ENCODE measurements at regions not wholly inside any gene's neighbourhood (a gene's known extent, or its start where the extent isn't known, plus 50 kb on each side); places are given as distances from the start of the nearest gene placed in this dataset.
"Not testable (repeated sequence)": the region's sequence is repeated elsewhere in the genome, so short reads cannot be mapped to it uniquely, and the experiment has no call there.

GRCh38 chr3:80733522-80734176, 965.9 kb upstream of the ROBO1 start:
- Histone ChIP-seq H3K36me3 (no peaks in the 10 kb centered on the region), H3K4me3 (no peak overlapping the region), H3K4me1 (no peaks in the 10 kb centered on the region), H3K27me3 (no peaks in the 10 kb centered on the region), H3K9me3 (no peaks in the 10 kb centered on the region), H3K27ac (no peak overlapping the region)
- 8 to 26% methylated on average over 5 of the region's 5 CpGs for WGBS, 2 donors
- no peak for DNase-seq
- intact Hi-C loops (cut with DNase I): no loop called here
- TF ChIP-seq, protein P1, sequence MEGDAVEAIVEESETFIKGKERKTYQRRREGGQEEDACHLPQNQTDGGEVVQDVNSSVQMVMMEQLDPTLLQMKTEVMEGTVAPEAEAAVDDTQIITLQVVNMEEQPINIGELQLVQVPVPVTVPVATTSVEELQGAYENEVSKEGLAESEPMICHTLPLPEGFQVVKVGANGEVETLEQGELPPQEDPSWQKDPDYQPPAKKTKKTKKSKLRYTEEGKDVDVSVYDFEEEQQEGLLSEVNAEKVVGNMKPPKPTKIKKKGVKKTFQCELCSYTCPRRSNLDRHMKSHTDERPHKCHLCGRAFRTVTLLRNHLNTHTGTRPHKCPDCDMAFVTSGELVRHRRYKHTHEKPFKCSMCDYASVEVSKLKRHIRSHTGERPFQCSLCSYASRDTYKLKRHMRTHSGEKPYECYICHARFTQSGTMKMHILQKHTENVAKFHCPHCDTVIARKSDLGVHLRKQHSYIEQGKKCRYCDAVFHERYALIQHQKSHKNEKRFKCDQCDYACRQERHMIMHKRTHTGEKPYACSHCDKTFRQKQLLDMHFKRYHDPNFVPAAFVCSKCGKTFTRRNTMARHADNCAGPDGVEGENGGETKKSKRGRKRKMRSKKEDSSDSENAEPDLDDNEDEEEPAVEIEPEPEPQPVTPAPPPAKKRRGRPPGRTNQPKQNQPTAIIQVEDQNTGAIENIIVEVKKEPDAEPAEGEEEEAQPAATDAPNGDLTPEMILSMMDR (IDR thresholded peaks at IDR 0.05): no peak
- TF ChIP-seq POLR2A (IDR thresholded peaks at IDR 0.05): no peak

GRCh38 chr3:80727561-80727960, 959.8 kb upstream of the ROBO1 start:
- H3K9me3 ChIP-seq; H3K27ac ChIP-seq; H3K4me1 ChIP-seq; H3K27me3 ChIP-seq; DNase-seq; intact Hi-C loops (cut with DNase I); H3K4me3 ChIP-seq; H3K36me3 ChIP-seq: not testable (repeated sequence)
- 60 to 68% methylated on average over 3 of the region's 3 CpGs for WGBS, 2 donors

- DNase-seq; H3K4me3 ChIP-seq; H3K27me3 ChIP-seq; H3K9me3 ChIP-seq; H3K36me3 ChIP-seq; H3K27ac ChIP-seq; intact Hi-C loops (cut with DNase I); H3K4me1 ChIP-seq: not testable (repeated sequence)
- WGBS, 2 donors: 60 to 82% methylated on average over 3 to 5 of the region's 5 CpGs
These were observed 942.0 kb upstream of the ROBO1 start for GRCh38 chr3:80709597-80710322.

GRCh38 chr3:80705290-80705689, 937.5 kb upstream of the ROBO1 start:
- peaks cover 0 to 12% (median 9%) of the 10 kb centered on the region in 3 donors for H3K9me3 ChIP-seq
- no peak overlapping the region for H3K27ac ChIP-seq
- H3K4me1 ChIP-seq: no peaks in the 10 kb centered on the region
- H3K4me3 ChIP-seq: no peak overlapping the region
- no peaks in the 10 kb centered on the region for H3K27me3 ChIP-seq
- no peak for TF ChIP-seq POLR2A (IDR thresholded peaks at IDR 0.05)
- TF ChIP-seq, protein P1 (IDR thresholded peaks at IDR 0.05): no peak
- H3K36me3 ChIP-seq: no peaks in the 10 kb centered on the region
- 80 to 89% methylated on average over 1 of the region's 1 CpG for WGBS, 2 donors
- intact Hi-C loops (cut with DNase I): no loop called here
- DNase-seq: no peak

DNA sequence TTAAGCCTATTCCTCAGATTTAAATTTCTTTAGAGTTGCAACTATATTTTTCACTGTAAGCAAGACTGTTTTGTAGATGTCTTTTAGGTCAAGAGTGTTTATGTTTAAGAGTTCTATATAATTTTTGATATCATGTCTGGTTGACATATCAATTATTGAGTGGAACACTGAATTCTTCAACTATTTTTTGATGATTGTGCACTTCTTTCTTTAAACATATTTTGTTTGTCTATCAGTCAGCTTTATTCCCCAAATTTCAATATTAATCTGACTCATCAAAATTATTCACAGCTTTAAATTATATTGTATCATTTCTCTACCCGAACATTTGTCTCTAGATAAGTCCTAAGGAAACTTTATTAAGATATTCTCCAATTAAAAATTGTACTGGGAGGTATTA, 933.6 kb upstream of the ROBO1 start:
- TF ChIP-seq, protein P1 (IDR thresholded peaks at IDR 0.05): no peak
- no peak for TF ChIP-seq POLR2A (IDR thresholded peaks at IDR 0.05)
- Histone ChIP-seq H3K4me3 (no peak overlapping the region), H3K27me3 (no peaks in the 10 kb centered on the region), H3K36me3 (no peaks in the 10 kb centered on the region), H3K9me3 (peaks cover 0 to 12% (median 9%) of the 10 kb centered on the region in 3 donors), H3K27ac (no peak overlapping the region), H3K4me1 (peaks cover 0 to 9% (median 0%) of the 10 kb centered on the region in 3 donors)
- DNase-seq: no peak
- 76 to 86% methylated on average over 1 of the region's 1 CpG for WGBS, 2 donors
- intact Hi-C loops (cut with DNase I): no loop called here

GRCh38 chr3:80697291-80697690, 929.5 kb upstream of the ROBO1 start:
- DNase-seq: no peak
- intact Hi-C loops (cut with DNase I): no loop called here
- peaks cover 0 to 16% (median 0%) of the 10 kb centered on the region in 3 donors for H3K4me1 ChIP-seq
- TF ChIP-seq POLR2A (IDR thresholded peaks at IDR 0.05): no peak
- TF ChIP-seq, protein P1 (IDR thresholded peaks at IDR 0.05): no peak
- H3K4me3 ChIP-seq: no peak overlapping the region
- H3K27ac ChIP-seq: no peak overlapping the region
- 70 to 73% methylated on average over 2 of the region's 2 CpGs for WGBS, 2 donors
- no peaks in the 10 kb centered on the region for H3K36me3 ChIP-seq
- H3K27me3 ChIP-seq: no peaks in the 10 kb centered on the region
- H3K9me3 ChIP-seq: no peaks in the 10 kb centered on the region

Data from esophagus squamous epithelium (tissue), 5 donors.